Suprapubic skin (tissue), 3 donors: ENCODE measurements at regions not wholly inside any gene's neighbourhood (a gene's known extent, or its start where the extent isn't known, plus 50 kb on each side); places are given as distances from the start of the nearest gene placed in this dataset.

Source experiments
- CTCF ChIP-seq, 2 donors: fragments of 200-600 bp in 1 of 2; fragments of 450-650 bp in 1 of 2; sonication (generic) in 1 of 2; IDR thresholded peaks; one replicate each; pipeline ENCODE4 v1.5.1; 2016 to 2019; ENCODE audit warnings: antibody characterized with exemption in 2 of 2, mild to moderate bottlenecking in 1 of 2, moderate library complexity in 1 of 2
- POLR2A ChIP-seq, 2 donors: fragments of 450-650 bp; IDR thresholded peaks; one replicate each; pipeline ENCODE4 v1.6.1; 2017; ENCODE audit warnings: antibody characterized with exemption in 2 of 2, mild to moderate bottlenecking in 2 of 2, moderate library complexity in 2 of 2

- TF ChIP-seq CTCF (IDR thresholded peaks at IDR 0.05) (no peak), POLR2A (IDR thresholded peaks at IDR 0.05) (no peak)
Measured at GRCh38 chr3:23094890-23095462, 108.2 kb upstream of the UBE2E2 start.
